GM12864 (cell line): ENCODE measurements at regions not wholly inside any gene's neighbourhood (a gene's known extent, or its start where the extent isn't known, plus 50 kb on each side); places are given as distances from the start of the nearest gene placed in this dataset.

Experiments
- DNase-seq: peaks from one replicate; pipeline ENCODE4 v3.0.0-alpha.2; 2011; ENCODE audit warnings: low read depth
- H3K4me3 ChIP-seq: 2 replicates; pipeline ENCODE4 v1.5.1; 2011; ENCODE audit warnings: mild to moderate bottlenecking, low read depth, low read length, control low read depth
- TF ChIP-seq, protein P1 (sequence below): IDR thresholded peaks from 2 replicates; pipeline ENCODE4 v1.5.1; 2011; ENCODE audit warnings: low read depth, mild to moderate bottlenecking, moderate library complexity, low read length, control low read depth, inconsistent platforms; ENCODE audit errors: missing control alignments

DNA sequence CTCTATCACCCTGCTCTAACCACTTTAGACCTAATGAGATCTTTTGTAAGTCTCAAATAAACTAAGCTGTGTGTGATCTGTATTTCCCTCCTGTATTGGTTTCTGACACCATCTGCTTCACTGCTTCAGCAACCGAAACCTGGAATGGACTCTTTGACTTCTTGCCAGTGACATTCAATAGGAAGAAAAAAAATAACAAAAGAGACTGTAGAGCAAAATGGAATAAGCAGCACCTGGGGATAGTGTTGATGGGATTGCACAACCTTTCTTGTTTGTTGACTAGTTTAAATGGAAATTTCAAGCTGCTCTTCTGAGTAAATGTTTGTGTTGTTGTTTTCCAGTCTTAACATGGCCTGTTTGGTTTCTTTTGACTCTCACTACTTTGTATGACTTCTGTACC is 888.6 kb upstream of the SEL1L start:
- no peak overlapping the region for H3K4me3 ChIP-seq
- DNase-seq = no peak
- TF ChIP-seq, protein P1, sequence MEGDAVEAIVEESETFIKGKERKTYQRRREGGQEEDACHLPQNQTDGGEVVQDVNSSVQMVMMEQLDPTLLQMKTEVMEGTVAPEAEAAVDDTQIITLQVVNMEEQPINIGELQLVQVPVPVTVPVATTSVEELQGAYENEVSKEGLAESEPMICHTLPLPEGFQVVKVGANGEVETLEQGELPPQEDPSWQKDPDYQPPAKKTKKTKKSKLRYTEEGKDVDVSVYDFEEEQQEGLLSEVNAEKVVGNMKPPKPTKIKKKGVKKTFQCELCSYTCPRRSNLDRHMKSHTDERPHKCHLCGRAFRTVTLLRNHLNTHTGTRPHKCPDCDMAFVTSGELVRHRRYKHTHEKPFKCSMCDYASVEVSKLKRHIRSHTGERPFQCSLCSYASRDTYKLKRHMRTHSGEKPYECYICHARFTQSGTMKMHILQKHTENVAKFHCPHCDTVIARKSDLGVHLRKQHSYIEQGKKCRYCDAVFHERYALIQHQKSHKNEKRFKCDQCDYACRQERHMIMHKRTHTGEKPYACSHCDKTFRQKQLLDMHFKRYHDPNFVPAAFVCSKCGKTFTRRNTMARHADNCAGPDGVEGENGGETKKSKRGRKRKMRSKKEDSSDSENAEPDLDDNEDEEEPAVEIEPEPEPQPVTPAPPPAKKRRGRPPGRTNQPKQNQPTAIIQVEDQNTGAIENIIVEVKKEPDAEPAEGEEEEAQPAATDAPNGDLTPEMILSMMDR = no peak

DNA sequence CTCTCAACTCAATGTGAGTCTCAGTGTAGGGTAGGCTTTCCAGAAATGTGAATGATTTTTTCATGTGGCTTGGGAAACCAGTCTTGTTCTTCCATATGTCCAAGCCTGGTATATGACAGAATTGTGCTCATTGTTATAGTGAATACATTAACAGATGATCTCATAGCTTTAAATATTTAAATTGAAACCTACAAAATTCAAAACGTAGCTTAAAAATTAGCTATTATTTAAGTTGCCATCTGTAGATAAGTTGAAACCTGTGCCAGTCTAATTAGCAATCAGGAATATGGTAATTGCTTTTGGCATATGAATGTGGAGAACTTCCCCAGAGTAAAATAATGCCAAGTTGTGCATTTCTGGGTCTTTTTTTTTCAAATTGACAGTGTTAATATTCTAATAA is 891.6 kb upstream of the SEL1L start:
- no peak for DNase-seq
- TF ChIP-seq, protein P1 = no peak
- no peak overlapping the region for H3K4me3 ChIP-seq

DNA sequence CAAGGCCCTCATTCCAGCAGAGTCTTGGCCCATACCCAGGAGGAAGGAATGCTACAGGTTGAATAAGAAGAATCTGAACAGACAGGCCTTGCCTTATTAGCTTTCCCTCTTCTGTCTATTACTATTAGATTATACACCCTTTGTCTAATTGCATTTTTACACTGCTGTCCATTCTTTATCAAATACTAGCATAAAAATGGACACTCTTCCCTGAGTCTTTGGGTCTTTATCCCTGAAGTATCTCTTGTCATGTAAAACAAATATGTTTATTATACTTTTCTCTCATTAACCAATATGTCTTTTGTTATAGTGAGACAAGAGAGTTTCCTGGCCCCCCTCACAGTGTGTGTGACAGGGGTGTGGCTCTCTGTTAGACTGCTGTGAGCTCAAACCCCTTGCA is 897.4 kb upstream of the SEL1L start:
- DNase-seq = no peak
- no peak overlapping the region for H3K4me3 ChIP-seq
- TF ChIP-seq, protein P1 = no peak

DNA sequence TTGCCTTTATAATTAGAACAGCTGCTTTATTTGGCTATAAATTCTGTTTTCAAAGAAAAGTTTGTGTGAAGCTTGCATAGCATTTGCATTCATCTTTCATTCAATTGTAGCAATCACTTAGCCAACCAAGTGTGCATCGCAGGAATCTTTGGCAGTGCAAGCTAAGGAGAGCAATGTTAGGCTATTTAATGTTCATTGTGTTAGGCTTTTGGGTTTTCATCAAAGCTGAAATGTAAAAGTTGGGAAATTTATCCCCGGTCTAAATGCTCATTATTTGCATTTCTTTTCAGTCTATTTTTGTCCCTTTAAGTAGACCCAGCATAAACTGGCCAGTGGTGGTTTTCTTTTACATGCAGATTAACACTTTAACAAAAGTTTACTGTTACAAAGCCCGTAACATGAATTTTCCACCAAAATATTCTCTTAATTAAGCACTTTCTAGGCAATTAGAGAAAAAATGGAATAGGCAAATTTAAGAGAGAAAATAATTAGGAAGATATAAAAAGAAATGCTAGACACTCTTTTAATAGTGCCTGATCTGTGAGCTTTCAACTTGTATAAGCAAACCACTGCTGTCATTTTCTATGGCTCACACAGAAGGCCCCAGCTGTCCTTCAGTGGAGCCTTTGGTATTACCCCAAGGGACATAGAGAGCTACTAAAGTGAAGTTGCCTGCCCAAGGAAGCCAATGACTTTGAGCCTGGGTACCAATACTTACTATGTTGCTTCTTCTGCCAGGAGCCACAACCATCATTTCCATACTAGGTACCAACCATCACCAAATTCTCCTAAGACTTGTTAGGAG is 898.9 kb upstream of the SEL1L start:
- no peak for DNase-seq
- TF ChIP-seq, protein P1 = no peak
- no peak overlapping the region for H3K4me3 ChIP-seq

DNA sequence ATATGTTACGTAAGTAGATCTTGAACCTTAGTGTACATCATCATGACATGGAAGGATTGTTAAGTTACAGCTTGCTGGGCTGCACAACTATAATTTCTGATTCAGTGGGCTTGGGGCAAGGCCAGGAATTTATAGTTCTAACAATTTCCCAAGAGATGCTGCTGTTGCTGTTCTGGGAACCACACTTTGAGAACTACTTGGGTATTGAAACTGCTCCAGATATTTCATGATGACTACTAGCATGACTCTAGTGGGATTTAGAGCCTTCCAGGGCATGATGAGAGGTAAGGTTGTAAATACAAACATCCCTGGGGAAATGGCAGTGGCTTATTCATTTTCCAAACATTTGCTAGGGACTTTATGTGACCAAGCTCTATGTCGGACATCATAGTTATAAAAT is 904.8 kb upstream of the SEL1L start:
- no peak overlapping the region for H3K4me3 ChIP-seq
- DNase-seq = no peak
- TF ChIP-seq, protein P1 = no peak

DNA sequence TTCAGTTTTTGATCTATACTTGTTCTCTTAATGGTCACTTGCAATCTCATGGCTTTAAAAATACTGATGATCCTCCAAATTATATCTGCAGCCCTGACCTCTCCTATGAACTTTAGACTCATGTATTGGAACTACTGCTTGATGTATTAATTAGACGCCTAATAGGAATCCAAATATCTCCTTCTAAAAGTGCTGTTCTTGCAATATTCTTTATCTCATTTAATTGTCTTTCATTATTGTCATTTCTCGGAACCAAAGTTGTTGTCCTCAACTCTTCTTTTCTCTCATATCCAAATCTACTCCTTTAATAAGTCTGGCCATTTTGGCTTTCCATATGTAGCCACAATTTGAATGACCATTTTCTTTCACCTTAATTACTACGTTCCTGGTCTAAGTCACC is 907.6 kb upstream of the SEL1L start:
- no peak overlapping the region for H3K4me3 ChIP-seq
- no peak for DNase-seq
- TF ChIP-seq, protein P1 = no peak
